Activated naive CD4-positive, alpha-beta T cell treated with anti-CD3 and anti-CD28 coated beads, Interleukin-2, amount 50 U/mL, for 24 hours (primary cell): ENCODE measurements at regions not wholly inside any gene's neighbourhood (a gene's known extent, or its start where the extent isn't known, plus 50 kb on each side); places are given as distances from the start of the nearest gene placed in this dataset.

Experiments used
- H3K27ac Mint-ChIP-seq: one replicate; pipeline ENCODE4 v1.8.0; 2021; ENCODE audit warnings: mild to moderate bottlenecking, mixed read lengths
- H3K27me3 Mint-ChIP-seq: one replicate; pipeline ENCODE4 v1.8.0; 2021; ENCODE audit warnings: mixed read lengths
- H3K36me3 Mint-ChIP-seq: one replicate; pipeline ENCODE4 v1.8.0; 2021; ENCODE audit warnings: mixed read lengths
- H3K4me1 Mint-ChIP-seq: one replicate; pipeline ENCODE4 v1.8.0; 2021; ENCODE audit warnings: mixed read lengths
- H3K4me3 Mint-ChIP-seq: one replicate; pipeline ENCODE4 v1.8.0; 2021; ENCODE audit warnings: mild to moderate bottlenecking, mixed read lengths
- H3K9me3 Mint-ChIP-seq: one replicate; pipeline ENCODE4 v1.8.0; 2021; ENCODE audit warnings: mixed read lengths

- Mint-ChIP-seq H3K4me1 (no peaks in the 10 kb centered on the region), H3K4me3 (no peak overlapping the region), H3K9me3 (no peaks in the 10 kb centered on the region), H3K27ac (no peak overlapping the region), H3K36me3 (no peaks in the 10 kb centered on the region), H3K27me3 (no peaks in the 10 kb centered on the region)
These were observed 748.6 kb upstream of the ADGRL2 start for GRCh38 chr1:81052162-81052561.

- H3K27ac Mint-ChIP-seq: no peak overlapping the region
- no peaks in the 10 kb centered on the region for H3K4me1 Mint-ChIP-seq
- no peaks in the 10 kb centered on the region for H3K9me3 Mint-ChIP-seq
- no peaks in the 10 kb centered on the region for H3K27me3 Mint-ChIP-seq
- no peak overlapping the region for H3K4me3 Mint-ChIP-seq
- H3K36me3 Mint-ChIP-seq: no peaks in the 10 kb centered on the region
These were observed 750.3 kb upstream of the ADGRL2 start for GRCh38 chr1:81050390-81050789.

GRCh38 chr1:81044708-81045107 lies 756.0 kb upstream of the ADGRL2 start:
- no peaks in the 10 kb centered on the region for H3K27me3 Mint-ChIP-seq
- no peak overlapping the region for H3K4me3 Mint-ChIP-seq
- H3K36me3 Mint-ChIP-seq: no peaks in the 10 kb centered on the region
- H3K9me3 Mint-ChIP-seq: no peaks in the 10 kb centered on the region
- no peak overlapping the region for H3K27ac Mint-ChIP-seq
- no peaks in the 10 kb centered on the region for H3K4me1 Mint-ChIP-seq

- no peaks in the 10 kb centered on the region for H3K36me3 Mint-ChIP-seq
- no peak overlapping the region for H3K27ac Mint-ChIP-seq
- H3K4me3 Mint-ChIP-seq: no peak overlapping the region
- no peaks in the 10 kb centered on the region for H3K9me3 Mint-ChIP-seq
- no peaks in the 10 kb centered on the region for H3K27me3 Mint-ChIP-seq
- H3K4me1 Mint-ChIP-seq: no peaks in the 10 kb centered on the region
These were observed 758.5 kb upstream of the ADGRL2 start for GRCh38 chr1:81042225-81042624.

DNA sequence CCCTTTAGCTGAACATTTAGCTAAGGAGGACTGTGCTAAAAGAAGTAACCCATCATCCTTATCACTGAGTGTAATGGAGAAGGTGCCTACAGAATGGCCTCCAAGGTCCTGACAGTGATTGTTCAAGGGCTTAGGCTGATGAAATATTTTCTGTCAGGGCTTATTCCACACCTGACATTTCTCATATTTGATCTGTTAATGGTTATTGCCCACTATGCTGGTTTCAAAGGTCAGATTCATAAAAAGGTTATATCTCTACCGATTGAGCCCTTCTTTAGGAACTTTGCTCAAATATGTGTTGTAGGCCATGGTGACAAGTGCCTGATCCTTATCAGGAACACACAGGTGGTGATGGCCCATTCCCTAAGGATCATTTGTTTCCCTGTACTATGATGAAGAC lies 766.4 kb upstream of the ADGRL2 start:
- peaks cover 9% of the 10 kb centered on the region for H3K9me3 Mint-ChIP-seq

DNA sequence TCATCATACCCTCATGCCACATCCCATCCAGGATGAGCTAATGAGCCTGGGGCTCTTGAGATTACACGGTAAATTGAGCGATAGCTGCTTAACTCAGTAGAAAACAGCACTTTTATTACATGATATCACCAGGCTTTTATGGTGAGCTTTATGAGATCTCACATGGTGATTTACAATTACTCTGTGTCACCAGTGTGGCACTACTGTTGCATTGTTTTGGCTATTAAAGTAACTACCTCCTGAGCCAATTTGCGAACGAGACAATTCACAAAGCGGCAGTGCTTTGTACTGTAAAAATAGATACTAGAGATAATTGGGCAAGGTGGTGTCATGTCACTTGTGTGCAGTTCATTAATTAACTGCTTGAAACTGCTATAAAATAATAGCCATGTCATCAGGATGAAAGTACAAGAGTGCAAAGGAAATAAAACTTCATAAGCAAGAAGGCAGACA lies 767.7 kb upstream of the ADGRL2 start:
- H3K36me3 Mint-ChIP-seq: no peaks in the 10 kb centered on the region
- no peaks in the 10 kb centered on the region for H3K27me3 Mint-ChIP-seq
- no peak overlapping the region for H3K4me3 Mint-ChIP-seq
- H3K4me1 Mint-ChIP-seq: no peaks in the 10 kb centered on the region
- peaks cover 9% of the 10 kb centered on the region for H3K9me3 Mint-ChIP-seq
- no peak overlapping the region for H3K27ac Mint-ChIP-seq

More for the DNA sequence above, 766.4 kb upstream of the ADGRL2 start:
- H3K27me3 Mint-ChIP-seq: no peaks in the 10 kb centered on the region
- H3K4me3 Mint-ChIP-seq: no peak overlapping the region
- H3K4me1 Mint-ChIP-seq: no peaks in the 10 kb centered on the region
- no peak overlapping the region for H3K27ac Mint-ChIP-seq
- no peaks in the 10 kb centered on the region for H3K36me3 Mint-ChIP-seq

DNA sequence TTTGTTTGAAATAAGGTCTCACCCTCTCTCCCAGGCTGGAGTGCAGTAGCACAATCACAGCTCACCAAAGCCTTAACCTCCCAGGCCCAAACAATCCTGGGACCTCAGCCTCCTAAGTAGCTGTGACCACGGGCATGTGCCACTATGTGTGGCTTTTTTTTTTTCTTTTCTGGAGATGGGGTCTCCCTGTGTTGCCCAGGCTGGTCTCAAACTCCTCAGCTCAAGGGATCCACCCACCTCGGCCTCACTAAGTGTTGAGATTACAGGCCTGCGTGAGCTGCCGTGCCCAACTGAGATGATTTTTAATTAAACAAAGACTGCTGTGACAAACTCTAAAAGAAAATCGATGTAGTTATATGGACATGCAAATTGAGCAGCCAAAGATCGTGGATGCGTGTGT lies 768.4 kb upstream of the ADGRL2 start:
- no peaks in the 10 kb centered on the region for H3K4me1 Mint-ChIP-seq
- H3K27ac Mint-ChIP-seq: no peak overlapping the region
- H3K9me3 Mint-ChIP-seq: peaks cover 9% of the 10 kb centered on the region
- H3K36me3 Mint-ChIP-seq: no peaks in the 10 kb centered on the region
- no peaks in the 10 kb centered on the region for H3K27me3 Mint-ChIP-seq
- H3K4me3 Mint-ChIP-seq: no peak overlapping the region

DNA sequence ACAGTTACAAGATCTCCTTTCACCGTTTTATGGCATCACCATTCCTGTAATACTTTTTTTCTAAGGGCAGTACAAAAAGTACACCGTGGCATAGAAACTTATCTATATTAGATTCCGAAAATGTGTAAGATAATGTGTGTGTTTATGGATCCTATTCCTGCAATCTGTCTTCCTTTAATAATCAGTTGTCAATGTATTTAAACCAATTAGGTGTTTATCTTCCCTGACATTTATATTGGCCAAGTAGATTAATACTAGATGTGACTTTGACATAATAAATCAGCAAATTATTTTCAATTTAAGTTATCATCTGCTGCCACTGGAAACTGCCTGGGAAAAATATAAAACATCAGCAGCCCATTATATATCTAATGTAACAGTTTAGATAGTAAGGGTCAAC lies 770.3 kb upstream of the ADGRL2 start:
- no peak overlapping the region for H3K4me3 Mint-ChIP-seq
- H3K4me1 Mint-ChIP-seq: no peaks in the 10 kb centered on the region
- H3K27me3 Mint-ChIP-seq: no peaks in the 10 kb centered on the region
- H3K36me3 Mint-ChIP-seq: no peaks in the 10 kb centered on the region
- no peak overlapping the region for H3K27ac Mint-ChIP-seq
- peaks cover 20% of the 10 kb centered on the region for H3K9me3 Mint-ChIP-seq

GRCh38 chr1:81029266-81029665 lies 771.5 kb upstream of the ADGRL2 start:
- H3K4me1 Mint-ChIP-seq: no peaks in the 10 kb centered on the region
- peaks cover 14% of the 10 kb centered on the region for H3K9me3 Mint-ChIP-seq
- H3K36me3 Mint-ChIP-seq: no peaks in the 10 kb centered on the region
- H3K4me3 Mint-ChIP-seq: no peak overlapping the region
- H3K27me3 Mint-ChIP-seq: no peaks in the 10 kb centered on the region
- H3K27ac Mint-ChIP-seq: no peak overlapping the region

DNA sequence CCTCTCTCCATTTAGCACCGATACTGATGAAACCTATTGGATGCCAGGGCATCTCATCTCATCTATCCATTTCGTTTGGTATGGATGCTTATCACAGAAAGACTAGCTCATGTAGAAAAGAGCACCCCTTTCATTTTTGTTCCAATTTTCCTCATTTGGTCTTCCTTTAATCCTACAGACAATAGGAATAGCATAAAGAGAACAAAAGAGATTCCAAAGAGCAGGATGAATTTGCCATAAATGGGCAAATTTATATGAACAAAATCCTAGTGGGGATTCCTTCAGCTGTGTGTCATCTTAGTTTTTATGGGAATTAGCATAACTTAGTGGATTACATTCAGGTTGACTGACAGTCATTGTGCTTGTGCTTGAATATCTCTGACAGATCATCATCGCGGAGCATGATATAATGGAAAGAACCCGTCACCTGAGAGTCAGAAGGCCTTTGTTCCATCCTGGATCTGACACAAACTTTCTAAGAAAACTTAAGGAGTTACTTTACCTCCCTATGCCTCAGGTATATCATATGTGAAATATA lies 777.5 kb upstream of the ADGRL2 start:
- no peaks in the 10 kb centered on the region for H3K27me3 Mint-ChIP-seq
- no peak overlapping the region for H3K27ac Mint-ChIP-seq
- no peaks in the 10 kb centered on the region for H3K4me1 Mint-ChIP-seq
- H3K9me3 Mint-ChIP-seq: peaks cover 19% of the 10 kb centered on the region
- H3K4me3 Mint-ChIP-seq: no peak overlapping the region
- no peaks in the 10 kb centered on the region for H3K36me3 Mint-ChIP-seq

DNA sequence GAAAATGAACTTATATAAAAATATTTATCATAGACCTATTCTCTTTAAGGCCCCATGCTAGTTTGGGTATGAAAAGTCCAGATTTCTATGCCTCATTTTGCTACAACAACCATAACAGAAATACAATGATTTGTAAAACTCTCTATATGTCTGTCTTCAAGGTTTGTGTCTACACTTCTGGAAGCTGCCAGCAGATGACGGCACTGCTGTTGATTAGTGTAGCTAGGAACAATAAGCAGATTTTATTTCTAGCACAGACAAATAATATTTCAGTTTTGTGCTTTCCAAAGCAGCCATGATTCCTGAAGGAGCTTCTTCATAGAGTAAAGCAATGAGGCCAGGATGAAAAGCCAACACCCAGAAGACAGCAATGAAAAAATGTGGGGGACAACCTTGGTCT lies 779.6 kb upstream of the ADGRL2 start:
- H3K27me3 Mint-ChIP-seq: no peaks in the 10 kb centered on the region
- H3K36me3 Mint-ChIP-seq: no peaks in the 10 kb centered on the region
- H3K4me1 Mint-ChIP-seq: no peaks in the 10 kb centered on the region
- H3K27ac Mint-ChIP-seq: no peak overlapping the region
- H3K9me3 Mint-ChIP-seq: peaks cover 14% of the 10 kb centered on the region
- H3K4me3 Mint-ChIP-seq: no peak overlapping the region

- Mint-ChIP-seq H3K27me3 (no peaks in the 10 kb centered on the region), H3K4me1 (no peaks in the 10 kb centered on the region), H3K4me3 (no peak overlapping the region), H3K27ac (no peak overlapping the region), H3K9me3 (peaks cover 8% of the 10 kb centered on the region), H3K36me3 (no peaks in the 10 kb centered on the region)
These were observed 780.2 kb upstream of the ADGRL2 start for GRCh38 chr1:81020506-81020905.

GRCh38 chr1:81010126-81010525 lies 790.6 kb upstream of the ADGRL2 start:
- no peaks in the 10 kb centered on the region for H3K27me3 Mint-ChIP-seq
- H3K27ac Mint-ChIP-seq: no peak overlapping the region
- H3K36me3 Mint-ChIP-seq: no peaks in the 10 kb centered on the region
- no peak overlapping the region for H3K4me3 Mint-ChIP-seq
- H3K9me3 Mint-ChIP-seq: peaks cover 7% of the 10 kb centered on the region
- no peaks in the 10 kb centered on the region for H3K4me1 Mint-ChIP-seq

DNA sequence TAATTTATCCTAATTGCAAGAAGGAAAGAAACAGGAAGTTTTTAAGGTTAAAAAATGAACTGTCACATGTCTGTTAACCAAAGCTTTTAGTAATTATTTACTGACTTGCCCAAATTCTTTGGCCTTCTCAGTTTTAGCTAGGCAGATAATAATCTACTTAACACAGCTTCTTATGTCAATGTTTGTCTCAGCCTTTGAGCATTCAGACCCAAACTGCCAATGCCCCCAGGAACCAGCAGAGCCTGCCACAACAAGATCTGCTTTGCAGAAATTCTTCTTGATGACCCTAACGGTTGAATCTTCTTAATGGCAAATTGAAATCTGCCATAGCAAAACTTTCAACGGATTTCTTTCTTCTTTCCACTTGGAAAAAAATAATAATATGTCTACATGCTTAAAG lies 792.4 kb upstream of the ADGRL2 start:
- Mint-ChIP-seq H3K4me1 (no peaks in the 10 kb centered on the region), H3K27me3 (no peaks in the 10 kb centered on the region), H3K9me3 (peaks cover 7% of the 10 kb centered on the region)

GRCh38 chr1:81007024-81007423 lies 793.7 kb upstream of the ADGRL2 start:
- no peak overlapping the region for H3K4me3 Mint-ChIP-seq
- H3K4me1 Mint-ChIP-seq: no peaks in the 10 kb centered on the region
- no peaks in the 10 kb centered on the region for H3K36me3 Mint-ChIP-seq
- H3K27me3 Mint-ChIP-seq: no peaks in the 10 kb centered on the region
- H3K9me3 Mint-ChIP-seq: peaks cover 7% of the 10 kb centered on the region
- H3K27ac Mint-ChIP-seq: no peak overlapping the region

More for the DNA sequence above, 792.4 kb upstream of the ADGRL2 start:
- Mint-ChIP-seq H3K4me3 (no peak overlapping the region), H3K27ac (no peak overlapping the region), H3K36me3 (no peaks in the 10 kb centered on the region)

GRCh38 chr1:81006502-81006901 lies 794.2 kb upstream of the ADGRL2 start:
- H3K27ac Mint-ChIP-seq: no peak overlapping the region
- H3K4me3 Mint-ChIP-seq: no peak overlapping the region
- no peaks in the 10 kb centered on the region for H3K36me3 Mint-ChIP-seq
- H3K27me3 Mint-ChIP-seq: no peaks in the 10 kb centered on the region
- no peaks in the 10 kb centered on the region for H3K4me1 Mint-ChIP-seq
- H3K9me3 Mint-ChIP-seq: peaks cover 7% of the 10 kb centered on the region

DNA sequence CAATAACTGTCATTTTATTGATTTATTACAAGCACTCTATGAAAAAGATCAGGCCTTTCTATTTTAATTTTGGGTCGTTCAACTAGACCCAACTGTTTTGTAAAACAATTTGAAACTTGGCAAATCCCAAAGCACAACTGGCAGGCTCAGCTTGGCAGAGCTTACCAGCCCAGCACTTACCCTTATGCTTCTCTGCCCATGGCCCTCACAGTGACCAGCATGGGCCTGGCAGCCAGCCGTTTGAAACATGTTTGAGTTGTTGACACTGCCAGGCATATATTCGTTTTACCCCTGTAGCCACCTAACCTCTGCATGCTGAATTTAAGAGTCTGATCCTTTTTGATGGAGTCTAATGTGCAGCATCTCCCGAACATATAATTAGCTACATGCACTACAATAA lies 796.7 kb upstream of the ADGRL2 start:
- Mint-ChIP-seq H3K4me1 (no peaks in the 10 kb centered on the region), H3K36me3 (no peaks in the 10 kb centered on the region), H3K27ac (no peak overlapping the region), H3K9me3 (peaks cover 13% of the 10 kb centered on the region), H3K27me3 (no peaks in the 10 kb centered on the region), H3K4me3 (no peak overlapping the region)
